ENCODE measurements at regions not wholly inside any gene's neighbourhood (a gene's known extent, or its start where the extent isn't known, plus 50 kb on each side); places are given as distances from the start of the nearest gene placed in this dataset.
A peak's percentile ranks its signal among the peaks of the same experiment; 100 is the strongest.

DNA sequence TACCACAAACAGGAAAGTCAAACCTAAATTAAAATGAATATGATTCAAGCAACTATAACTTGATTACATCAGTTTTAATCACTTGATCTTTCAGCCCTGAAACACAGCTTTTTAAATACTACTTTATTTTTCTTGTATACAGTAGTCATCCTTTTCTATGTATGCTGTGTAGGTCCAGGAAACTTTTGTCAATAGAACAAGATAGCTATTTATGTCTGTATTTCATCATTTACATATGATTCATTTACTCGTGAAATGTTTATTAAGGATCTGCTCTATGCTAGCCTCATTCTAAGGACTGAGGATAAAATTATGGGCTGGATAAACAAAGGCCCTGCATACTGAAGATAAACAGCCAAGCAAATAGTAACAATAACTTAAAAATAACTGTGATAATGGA is 930.2 kb downstream of the TFAP2A start:
- DNase-seq (ENCODE audit: low read depth, low spot score): no peak

DNA sequence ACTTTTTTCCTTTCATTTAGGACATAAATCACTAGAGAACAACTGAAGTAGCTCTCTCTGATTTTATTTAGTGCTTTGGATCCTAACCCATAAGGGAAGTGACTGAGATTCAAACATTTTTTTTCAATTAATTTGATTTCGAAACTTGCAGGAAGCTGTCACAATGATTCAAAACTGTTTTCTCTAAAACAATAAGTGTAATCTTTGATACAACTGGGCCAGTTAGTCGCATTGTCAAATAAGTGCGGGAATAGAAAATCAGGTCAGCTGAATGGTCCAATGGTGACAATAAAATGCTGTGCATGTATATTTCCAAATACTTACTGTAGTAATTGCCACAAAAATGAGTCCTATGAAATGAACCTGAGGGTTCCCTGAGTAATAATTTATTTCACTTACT is 930.8 kb downstream of the TFAP2A start:
- DNase-seq (ENCODE audit: low read depth, low spot score): no peak

DNA sequence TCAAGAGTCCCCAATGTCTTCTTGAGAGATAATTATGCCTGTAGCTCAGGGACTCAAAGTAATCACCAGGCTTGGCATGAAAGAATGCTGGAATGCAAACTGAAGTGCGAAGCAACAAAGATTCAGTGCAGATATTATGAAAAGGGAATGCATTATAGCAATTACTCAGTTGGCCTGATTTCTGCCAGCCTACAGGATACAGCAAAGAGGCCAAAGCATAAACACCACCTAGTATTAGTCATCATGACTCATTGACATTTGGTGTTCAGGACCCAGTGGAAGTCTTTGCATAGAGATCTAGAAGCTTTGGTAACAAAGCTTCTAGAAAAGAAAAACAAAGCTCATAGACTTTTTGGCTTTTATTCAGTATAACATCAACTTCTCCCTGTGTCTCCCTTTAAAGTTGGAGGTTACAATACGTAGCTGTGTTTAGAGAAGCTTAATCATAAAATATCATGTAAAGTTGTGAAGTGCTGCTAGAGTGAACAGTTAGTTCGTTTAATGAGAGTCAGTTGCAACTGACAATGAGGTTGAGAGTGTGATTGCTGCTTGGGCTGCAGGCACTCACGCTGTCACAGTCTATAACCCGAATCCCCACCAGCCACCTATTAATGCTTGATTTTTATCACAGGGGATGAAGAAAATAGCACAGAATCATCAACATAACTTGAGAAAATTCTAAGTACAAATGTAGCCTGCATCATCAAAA is 932.7 kb downstream of the TFAP2A start:
- peak; percentile 91 for DNase-seq (ENCODE audit: low read depth, low spot score)

DNA sequence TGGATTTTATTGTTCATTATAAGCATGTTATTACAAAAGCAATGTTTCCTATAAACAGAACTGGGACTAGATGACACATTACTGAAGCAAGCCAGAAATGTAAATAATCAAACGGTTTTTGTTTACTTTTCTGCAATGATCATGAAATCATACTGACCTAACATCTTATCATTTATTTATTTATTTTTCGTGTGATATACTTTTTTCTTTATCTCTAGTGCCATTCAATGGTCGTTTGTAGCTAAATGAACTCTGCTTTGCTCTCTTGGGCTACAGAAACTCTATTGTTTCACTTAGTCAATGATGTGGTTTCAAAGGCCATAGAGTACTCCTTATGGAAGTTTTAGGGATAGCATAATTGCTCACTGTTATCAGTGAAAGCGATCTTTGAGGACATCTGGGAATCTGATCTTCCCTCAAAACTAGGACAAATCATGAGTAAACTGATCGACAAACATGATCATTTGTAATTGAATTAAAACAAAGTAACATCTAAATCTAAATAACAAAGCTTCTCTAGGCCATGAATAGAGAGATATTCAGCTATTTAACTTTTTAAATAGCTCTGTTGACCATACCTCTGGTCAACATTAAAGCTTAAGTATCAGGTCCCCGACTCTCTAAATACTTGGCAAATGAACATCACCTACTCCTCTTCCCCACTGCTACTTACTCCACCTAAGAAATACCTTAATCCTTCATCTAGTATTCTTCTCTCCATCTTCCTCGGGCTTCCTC is 933.4 kb downstream of the TFAP2A start:
- no peak for DNase-seq (ENCODE audit: low read depth, low spot score)

DNA sequence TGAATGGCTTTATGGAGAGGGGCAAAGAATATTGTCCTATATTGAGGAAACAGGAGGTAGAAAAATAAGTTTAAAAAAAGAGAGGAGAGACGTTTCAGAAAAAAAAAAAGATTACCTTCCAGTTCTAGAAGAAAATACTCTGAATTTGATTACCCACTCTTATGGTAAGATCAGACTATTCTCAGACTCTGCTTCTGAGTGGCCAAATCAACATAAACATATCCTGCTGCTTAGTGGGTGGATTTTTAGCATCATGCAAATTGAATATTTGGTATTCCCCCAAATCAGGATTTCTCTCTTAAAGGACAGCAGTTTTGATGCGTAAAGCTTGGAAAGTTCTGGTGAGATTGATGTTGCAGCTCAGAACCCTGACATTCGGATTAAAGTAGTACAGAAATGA is 946.6 kb downstream of the TFAP2A start:
- no peak for DNase-seq (ENCODE audit: low read depth, low spot score)

DNA sequence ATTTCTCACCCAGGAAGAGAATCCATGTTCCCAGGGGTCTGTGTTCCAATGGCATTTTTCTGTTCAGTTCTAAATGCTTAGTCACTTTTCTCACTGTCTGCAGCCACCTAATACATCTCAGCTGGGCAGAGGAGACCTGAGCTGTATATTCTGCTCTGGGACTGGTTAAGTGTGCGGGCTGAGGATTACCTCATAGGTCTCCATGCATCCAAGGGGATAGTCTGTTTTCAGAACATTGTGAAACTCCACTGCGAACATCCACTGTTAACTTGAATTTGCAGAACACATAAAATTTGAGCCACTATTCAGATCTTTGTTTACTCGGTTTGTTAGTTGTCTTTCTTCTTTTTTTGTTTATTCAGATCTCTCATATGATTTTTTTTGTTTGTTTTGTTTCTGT is 947.1 kb downstream of the TFAP2A start:
- peak; percentile 23 for DNase-seq (ENCODE audit: low read depth, low spot score)

DNA sequence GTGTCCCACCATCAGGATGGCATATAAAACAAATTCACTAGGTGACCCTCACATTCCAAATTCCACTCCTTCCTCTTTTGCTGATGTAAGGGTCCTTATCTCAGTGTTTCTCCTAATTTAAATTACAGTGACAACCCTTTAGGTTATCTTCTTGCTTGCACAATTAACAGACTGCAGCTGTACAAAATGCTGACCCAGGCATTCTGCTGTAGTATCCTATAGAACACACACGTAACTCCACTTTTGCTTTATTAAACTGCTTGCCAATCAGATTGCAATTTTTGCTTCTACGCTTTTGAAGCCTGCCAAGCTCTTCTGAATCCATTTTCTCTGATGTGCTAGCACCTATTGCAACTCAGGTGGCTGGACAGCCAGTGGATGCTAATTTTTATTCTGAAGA is 950.3 kb downstream of the TFAP2A start:
- no peak for DNase-seq (ENCODE audit: low read depth, low spot score)

DNA sequence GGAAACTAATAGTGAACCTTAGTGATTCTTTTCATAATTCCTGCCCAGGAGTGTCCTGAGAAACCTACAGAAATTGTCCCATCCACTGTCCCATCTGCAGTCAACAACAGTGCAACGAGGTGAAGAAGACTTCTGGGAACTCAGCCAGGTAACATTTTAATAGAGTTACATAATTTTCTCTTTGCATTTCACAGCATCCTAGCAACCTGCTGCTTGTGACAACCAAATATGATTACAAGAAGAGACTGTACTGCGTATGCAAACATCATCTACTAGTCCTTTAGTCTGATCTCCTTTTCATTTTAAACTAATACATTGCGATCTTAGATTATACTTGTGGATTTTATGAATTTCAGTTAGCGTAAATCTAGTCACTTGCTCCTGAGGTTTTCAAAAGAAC is 951.6 kb downstream of the TFAP2A start:
- DNase-seq (ENCODE audit: low read depth, low spot score): no peak

DNA sequence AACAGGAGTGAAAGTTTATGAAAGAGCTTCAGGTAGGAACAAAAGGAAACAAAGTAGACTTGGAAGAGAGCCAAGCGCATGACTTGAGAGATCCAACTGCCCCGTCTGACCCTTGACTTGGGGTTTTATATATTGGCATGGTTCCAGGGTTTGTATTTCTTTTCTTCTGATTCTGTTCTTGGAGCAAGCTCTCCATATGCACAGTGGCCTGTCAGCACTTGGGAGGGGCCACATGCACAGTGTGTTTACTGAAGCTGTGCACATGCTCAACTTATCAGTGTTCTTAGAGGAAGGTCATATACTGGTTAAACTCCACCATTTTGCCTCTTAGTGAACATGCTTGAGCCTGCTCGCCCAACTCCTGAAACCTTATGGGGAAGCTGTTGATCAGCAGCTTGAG is 953.7 kb downstream of the TFAP2A start:
- DNase-seq (ENCODE audit: low read depth, low spot score): no peak

DNA sequence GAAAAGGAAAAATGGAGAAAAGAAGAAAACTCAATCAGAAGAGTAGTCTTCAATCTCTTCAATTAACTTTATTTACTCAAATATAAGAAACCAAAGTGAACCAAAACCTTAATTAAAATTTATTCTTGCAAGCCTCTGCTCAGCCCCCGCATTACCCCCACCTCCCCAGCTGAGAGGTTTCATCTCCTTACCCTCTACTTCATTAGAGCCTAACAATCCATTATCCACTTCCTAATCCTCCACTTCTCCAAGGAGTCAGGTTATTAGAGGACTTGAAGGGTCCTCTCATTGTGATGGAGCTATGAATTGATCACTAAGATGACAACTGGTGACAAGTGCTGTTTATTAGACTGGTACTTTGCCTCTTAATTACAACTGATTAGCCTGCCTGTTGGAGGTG is 956.5 kb downstream of the TFAP2A start:
- no peak for DNase-seq (ENCODE audit: low read depth, low spot score)

DNA sequence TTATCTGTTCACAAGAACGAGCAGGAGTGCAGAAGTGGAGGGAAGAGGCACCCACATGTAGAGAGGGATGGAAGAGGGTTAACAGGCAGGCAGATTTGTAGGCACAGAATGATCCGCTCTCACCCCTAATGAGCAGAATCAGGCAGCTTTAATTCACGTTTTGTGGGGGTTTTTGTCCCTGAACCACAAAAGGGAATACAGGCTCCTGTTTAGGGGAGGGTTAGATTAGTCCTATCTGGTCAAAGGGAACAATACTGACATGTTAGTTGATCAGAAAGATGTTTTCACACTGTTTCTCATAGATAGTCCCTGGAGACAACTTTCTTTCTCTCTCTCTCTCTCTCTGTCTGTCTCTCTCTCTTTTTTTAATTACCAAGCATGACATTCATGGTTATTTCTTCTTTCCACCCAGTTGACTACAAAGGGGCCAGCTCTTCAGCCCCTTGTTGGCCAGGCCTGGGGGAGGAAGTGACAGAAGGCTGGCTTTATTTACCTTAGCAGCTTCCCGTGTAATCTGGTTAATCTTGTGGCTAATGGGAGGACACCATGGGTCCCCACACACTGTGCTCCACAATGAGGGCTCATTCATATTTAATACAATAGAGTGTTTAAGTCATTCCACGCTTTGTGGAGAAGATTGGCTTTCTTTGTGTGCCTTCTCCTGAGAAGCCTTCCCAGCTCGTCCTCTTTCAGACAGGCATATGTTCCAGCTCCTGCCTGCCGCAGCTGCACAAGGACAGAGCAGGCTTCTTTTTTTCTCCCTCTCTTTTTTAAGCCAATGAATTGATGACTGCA is 958.8 kb downstream of the TFAP2A start:
- no peak for DNase-seq (ENCODE audit: low read depth, low spot score)

DNA sequence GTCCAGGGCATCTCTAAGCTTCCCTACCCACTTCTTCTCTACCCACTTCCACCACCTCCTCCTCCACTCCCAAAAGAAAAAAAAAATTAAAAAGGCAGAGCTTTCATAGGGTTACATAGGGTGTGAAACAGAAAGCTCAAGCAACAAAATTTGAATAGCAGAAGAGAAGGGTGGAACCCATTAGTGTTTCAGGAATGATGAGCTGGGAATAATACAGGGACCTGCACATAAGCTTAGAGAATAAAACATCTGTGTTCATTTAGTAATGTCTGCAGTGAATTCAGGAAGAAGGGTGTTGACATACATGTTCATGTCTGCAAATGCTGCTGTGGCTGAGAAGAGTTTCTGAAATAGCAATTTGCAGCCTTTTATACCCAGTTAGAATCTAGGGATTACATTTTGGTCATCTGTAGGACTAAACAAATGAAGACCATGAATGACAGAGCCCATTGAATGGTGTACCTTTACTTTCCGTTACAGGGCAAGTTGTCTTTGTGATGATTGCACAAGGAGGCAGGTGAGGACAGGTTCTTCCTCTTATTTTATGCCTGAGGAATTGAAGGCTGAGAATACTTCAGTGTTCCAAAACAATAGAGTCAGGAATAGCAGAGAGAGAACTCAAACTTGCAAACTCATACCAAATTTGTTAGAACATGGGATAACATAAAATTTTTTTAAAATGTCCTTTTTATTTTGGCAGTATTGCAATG is 975.1 kb downstream of the TFAP2A start:
- no peak for DNase-seq (ENCODE audit: low read depth, low spot score)

DNA sequence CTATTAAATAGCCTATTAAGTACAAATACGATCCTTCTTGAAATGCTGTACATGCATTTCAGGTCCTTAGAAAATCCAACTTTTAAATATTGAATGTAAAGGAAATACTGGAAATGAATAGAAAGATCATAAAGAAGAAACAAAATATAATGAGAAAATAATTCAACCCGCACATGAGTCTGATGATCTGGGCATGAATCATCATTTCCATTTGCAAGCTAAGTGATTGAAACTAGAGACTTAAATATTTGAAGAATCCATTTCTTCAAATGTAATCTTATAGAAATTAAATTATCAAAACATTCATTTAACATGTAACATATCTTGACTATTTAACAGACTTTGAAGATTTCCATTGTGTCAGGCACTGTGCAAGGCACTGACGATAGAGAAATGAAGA is 977.0 kb downstream of the TFAP2A start:
- peak; percentile 5 for DNase-seq (ENCODE audit: low read depth, low spot score)

DNA sequence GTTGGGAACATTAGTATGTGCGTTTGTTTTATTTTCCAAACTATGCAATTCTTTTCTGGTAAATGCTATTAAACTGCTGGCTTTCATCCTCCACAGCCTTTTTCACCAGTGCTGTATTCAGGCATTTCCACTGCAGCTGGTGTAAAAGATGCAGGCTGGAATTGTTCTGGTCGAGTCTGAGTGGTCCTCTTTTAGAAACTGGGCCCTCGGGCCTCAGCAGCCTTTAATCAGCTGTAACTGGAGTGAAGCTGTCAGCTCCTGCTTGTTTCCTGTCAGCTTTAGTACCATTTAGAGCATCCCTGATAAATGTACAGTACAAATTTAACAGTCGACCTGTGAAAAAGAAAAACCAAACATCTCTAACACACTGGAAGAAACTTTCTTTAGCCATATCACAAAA is 979.6 kb downstream of the TFAP2A start:
- no peak for DNase-seq (ENCODE audit: low read depth, low spot score)

DNA sequence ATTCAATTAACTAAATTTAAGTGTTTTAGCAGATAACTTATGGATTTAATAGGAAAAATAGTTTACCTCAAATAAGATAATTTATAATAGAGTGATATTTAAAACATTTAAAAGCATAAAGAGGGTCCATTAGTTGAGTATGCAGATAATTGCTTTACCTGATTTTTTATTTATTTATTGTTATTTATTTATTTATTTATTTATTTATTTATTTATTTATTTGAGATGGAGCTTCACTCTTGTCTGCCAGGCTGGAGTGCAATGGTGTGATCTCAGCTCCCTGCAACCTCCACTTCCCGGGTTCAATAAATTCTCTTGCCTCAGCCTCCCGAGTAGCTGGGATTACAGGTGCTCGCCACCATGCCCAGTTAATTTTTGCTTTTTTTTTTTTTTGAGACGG is 982.9 kb downstream of the TFAP2A start:
- DNase-seq (ENCODE audit: low read depth, low spot score): no peak

DNA sequence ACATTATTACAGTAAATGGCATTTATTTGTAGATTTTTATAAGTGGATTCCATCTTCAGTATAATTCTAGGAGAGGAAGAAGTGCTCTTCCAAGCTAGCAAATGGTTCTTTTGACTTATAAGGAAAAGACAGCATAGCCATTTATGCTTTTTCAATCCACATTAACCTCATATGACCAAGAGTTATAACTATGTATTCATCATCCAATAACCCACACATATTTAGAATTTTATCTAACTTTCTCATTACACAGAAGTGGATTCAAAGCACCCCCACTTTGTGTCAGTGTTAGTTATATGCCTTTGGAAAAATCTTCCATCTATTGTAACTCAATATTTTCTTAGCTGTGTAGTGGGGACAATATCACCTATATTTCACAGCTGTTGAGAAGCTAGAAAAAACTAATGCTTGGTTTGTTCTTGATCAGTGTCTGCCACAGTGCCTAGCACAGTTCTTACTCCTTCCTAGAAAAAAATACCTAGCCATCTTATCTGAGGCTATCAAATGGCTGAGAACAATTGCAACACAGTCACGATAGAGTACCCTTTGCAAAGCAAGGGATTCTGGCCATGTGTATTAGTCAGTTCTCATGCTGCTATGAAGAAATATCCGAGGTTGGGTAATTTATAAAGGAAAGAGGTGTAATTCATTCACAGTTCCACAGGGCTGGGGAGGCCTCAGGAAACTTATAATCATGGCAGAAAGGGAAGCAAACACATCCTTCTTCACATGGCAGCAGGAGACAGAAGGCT is 986.3 kb downstream of the TFAP2A start:
- no peak for DNase-seq (ENCODE audit: low read depth, low spot score)

DNA sequence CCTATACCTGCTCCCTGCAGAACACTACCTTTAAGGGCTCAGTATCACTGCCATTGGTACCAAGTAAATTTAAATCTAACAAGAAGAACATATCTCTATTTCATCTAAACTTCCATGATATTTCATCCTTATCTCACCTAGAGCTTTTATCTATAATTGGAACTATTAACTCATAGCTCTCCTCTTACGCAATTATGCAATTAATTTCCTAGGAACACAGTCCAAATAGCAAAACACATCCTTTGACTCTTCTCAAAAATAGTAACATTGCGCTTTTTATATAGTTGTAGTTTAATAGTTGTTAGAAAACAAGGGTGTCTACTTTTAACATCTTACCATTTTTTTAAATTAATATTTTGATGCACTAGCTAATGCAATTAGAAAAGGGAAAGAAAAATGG is 986.8 kb upstream of the SLC35B3 start:
- DNase-seq (ENCODE audit: low read depth, low spot score): no peak

DNA sequence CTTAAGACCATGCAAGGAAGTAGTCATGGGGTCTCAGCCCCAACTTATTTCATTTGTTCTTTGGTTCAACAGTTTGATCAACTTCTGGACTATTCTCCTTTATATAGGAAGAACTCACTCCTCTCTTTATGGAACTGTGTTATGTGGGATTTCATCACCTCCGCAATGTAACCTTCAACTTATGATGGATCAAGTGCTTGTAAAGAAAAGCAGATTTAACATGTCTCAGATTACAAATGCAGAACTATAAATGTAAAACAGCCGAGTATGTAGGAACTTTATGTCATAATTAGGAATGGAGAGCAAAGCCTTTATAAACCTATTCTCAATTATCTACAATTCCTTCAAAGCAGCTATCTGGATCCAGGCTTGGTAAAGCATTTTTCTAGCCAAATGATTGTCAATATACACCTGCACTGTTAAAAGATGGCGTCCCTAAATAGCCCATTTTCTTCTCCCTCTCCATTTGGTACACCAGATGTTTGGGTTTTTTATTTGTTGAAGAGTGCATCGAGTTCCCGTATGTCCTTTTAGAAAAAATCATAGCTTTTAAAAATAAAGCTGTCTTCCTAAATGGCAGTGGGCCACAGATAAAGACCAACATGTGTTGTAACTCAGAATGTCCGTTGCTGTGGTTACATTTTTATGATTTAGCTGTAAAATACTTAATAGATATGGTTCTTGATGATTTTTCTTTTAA is 985.1 kb upstream of the SLC35B3 start:
- DNase-seq (ENCODE audit: low read depth, low spot score): no peak

DNA sequence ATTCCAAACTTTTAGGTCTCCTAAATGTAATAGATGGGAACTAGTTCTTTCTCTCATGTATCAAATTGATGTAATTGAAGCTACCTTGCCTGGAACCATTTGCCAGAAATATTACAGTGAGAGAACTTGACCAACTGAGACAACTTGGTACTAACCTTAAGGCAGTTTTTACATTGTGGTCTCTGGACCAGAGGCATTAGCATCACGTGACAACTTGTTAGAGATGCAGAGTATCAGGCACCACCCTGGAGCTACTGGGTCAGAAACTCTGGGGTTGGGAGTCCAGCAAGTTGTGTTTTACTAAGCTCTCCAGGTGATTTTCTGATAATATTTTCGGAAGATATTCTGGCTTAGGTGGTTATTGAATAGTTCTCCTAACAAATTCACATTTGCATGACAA is 982.1 kb upstream of the SLC35B3 start:
- no peak for DNase-seq (ENCODE audit: low read depth, low spot score)

DNA sequence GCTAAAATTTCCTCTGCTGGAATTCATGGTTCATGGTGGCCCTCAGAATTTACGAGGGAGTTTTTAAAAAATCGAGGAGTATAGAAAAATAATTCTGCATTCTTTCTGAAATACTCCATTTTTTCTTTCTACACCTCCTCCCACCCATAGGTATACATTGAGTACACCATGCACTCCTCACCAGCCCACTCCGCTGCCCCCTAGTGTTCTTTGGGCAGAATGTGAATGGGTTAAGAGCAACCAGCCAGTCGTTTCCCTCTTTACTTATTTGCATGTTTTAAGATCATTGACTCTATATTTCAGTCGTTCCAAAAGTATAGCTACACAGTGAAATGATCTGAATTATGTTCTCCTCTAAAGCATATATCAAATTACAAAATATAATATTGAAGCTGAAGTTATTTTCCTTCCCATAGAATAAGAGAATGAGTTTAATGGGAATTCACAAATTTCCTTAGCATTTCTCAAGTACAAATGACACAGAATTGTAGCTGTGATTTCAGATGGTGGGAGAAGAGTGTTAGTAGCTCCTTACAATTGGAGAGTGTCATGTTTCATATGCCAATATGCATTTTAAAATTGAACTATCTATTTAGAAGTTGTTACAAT is 977.7 kb upstream of the SLC35B3 start:
- DNase-seq (ENCODE audit: low read depth, low spot score): no peak

All from astrocyte of the hippocampus (primary cell).